HG03354 (cell line): ENCODE measurements at regions not wholly inside any gene's neighbourhood (a gene's known extent, or its start where the extent isn't known, plus 50 kb on each side); places are given as distances from the start of the nearest gene placed in this dataset.
"Not testable (repeated sequence)": the region's sequence is repeated elsewhere in the genome, so short reads cannot be mapped to it uniquely, and the experiment has no call there.

Source experiments
- ATAC-seq: cut with Tn5 transposase; IDR thresholded peaks from one replicate; pipeline ENCODE4 v1.9.1; 2021; ENCODE audit warnings: mild to moderate bottlenecking; ENCODE audit not compliant: unreplicated experiment, poor library complexity, severe bottlenecking

GRCh38 chr14:85338895-85339294, 191.0 kb upstream of the FLRT2 start:
- ATAC-seq, result no peak

DNA sequence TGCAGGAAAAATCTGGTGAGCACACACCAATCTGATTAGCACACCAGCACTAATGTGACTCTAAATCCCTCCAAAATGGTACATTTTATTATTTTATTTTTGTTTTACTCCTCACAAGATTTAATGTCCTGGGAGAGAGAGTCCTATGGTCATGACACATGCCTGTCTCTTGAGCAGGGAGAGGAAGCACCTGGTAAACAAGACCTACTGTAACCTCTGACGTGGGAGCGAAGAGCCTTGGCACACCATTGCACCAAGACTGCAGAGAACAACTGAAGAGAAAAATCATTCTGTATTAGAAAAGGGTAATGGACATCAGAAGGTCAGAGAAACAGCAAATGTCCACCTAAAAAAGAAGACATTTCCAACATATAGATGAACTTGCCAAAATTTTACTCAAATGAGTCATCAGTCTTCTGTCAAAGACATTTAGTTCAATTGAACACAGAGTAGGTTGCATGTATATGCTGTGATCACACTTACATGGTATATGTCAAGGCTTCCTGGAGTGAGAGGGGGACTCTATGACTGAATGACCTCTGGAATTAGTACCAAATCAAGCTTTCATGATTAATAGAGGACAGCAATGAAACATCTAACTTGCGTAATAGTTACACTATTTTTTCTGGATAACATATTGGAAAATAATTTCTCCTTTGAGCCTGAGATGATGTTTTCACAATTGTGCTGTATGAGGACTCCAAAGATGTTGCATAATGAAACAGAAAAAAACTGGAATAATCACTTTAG, 186.9 kb upstream of the FLRT2 start:
- no peak for ATAC-seq

- no peak for ATAC-seq
Observed at GRCh38 chr14:85344171-85344570, 185.8 kb upstream of the FLRT2 start.

GRCh38 chr14:85344847-85345570, 184.9 kb upstream of the FLRT2 start:
- no peak for ATAC-seq

DNA sequence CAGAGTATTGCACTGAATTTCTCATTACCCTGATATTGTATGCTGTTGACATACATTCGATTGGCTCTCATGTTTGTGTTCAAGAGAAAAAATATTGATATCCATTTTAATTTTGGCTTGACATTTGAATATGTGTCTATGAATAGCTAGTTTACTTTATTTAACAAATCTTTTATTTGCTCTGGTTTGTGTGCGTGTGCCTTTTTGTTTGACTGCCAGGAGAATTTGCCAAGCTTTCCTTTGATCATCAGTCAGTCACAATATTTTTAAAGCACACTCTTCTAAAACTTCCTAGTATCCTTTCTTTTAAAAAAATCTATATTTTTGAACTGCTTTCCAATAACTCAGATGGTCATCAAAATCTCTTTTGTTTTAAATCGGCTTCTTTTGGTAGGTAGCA, 179.3 kb upstream of the FLRT2 start:
- ATAC-seq, result no peak

- not testable (repeated sequence) for ATAC-seq
Observed at GRCh38 chr14:85352588-85352987, 177.4 kb upstream of the FLRT2 start.

GRCh38 chr14:85357120-85357519, 172.8 kb upstream of the FLRT2 start:
- ATAC-seq, result no peak

GRCh38 chr14:85358136-85358785, 171.7 kb upstream of the FLRT2 start:
- no peak for ATAC-seq

DNA sequence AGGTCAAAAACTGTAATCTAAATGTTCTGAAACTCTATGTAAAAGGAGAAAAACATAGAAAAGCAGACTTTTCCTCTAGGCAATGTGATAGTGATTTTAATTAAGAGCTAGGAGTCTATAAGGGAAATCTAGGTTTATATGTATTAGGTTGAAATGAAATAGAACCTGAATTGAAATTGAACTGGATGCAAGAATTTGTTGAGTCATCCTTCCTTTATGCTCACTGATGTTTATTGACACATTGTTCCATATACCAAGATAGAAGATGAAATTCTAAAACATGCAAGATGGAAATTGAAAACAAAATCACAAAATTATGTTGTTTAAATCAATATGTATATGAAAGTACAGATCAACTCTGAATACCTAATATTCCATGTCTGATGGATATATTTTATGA, 170.4 kb upstream of the FLRT2 start:
- no peak for ATAC-seq

- ATAC-seq, result no peak
Observed at GRCh38 chr14:85363358-85363757, 166.6 kb upstream of the FLRT2 start.

GRCh38 chr14:85366226-85366625, 163.7 kb upstream of the FLRT2 start:
- ATAC-seq, result no peak

GRCh38 chr14:85380881-85381280, 149.1 kb upstream of the FLRT2 start:
- no peak for ATAC-seq

- ATAC-seq, result no peak
Observed at GRCh38 chr14:85382341-85382740, 147.6 kb upstream of the FLRT2 start.

GRCh38 chr14:85387181-85387580, 142.8 kb upstream of the FLRT2 start:
- ATAC-seq, result no peak

- no peak for ATAC-seq
Observed at GRCh38 chr14:85390236-85390635, 139.7 kb upstream of the FLRT2 start.

GRCh38 chr14:85391455-85391854, 138.5 kb upstream of the FLRT2 start:
- ATAC-seq, result no peak

- ATAC-seq, result no peak
Observed at GRCh38 chr14:85391892-85392291, 138.1 kb upstream of the FLRT2 start.

DNA sequence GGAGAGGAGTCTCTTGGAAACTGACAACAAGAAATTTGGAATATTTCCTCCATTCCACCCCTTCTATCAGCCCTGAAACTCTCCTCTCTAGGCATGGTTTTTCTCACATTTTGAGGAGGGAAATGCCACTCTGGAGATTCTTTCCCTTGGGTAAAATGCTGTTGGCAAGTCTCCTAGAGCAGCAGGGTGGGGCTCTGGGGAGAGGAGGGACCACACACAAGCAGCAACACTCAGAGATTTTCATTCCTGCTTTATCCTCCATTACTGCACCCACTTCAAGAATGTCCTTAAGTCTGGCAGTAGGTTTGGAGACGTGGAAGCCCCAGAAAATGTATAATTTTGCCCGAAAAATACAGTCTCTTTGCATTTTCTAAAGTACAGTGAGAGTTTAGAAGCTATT, 130.8 kb upstream of the FLRT2 start:
- ATAC-seq, result no peak

DNA sequence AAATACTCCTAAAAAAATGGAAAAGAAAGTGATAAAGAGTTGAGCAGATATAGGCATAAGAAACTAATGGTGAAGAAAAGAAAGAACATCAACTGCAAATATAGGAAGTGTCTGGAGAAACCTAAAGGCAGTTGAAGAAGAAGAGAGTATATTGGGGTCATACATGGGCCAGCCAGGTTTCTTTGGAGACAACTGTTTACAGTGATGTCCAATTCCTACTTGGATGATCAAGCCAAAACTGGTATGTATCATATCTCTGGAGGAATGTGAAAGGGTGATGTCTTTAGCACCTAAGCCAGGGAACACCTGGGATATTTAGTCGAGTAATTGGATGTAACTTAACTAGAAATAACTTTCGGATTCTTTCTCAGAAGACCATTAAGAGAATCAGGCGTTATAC, 129.3 kb upstream of the FLRT2 start:
- ATAC-seq, result no peak

DNA sequence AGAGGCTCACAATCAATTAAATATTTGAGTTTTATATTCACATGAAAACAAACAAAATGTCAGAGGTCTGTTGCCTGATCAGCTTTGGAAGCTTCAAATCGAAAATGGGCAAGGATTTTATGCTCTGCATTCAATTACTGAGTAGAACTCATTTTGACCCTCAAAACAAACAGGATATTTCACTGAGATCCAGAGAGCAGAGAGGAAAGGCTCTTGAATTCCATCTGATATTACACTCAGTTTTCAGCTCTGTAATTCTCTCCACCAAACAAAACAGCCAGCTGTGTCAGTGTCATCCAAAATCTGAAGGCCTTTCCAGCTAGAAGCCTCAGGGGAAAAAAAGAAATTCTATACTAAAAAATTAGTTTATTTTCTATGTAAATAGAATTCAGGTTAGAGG, 128.6 kb upstream of the FLRT2 start:
- ATAC-seq, result no peak

DNA sequence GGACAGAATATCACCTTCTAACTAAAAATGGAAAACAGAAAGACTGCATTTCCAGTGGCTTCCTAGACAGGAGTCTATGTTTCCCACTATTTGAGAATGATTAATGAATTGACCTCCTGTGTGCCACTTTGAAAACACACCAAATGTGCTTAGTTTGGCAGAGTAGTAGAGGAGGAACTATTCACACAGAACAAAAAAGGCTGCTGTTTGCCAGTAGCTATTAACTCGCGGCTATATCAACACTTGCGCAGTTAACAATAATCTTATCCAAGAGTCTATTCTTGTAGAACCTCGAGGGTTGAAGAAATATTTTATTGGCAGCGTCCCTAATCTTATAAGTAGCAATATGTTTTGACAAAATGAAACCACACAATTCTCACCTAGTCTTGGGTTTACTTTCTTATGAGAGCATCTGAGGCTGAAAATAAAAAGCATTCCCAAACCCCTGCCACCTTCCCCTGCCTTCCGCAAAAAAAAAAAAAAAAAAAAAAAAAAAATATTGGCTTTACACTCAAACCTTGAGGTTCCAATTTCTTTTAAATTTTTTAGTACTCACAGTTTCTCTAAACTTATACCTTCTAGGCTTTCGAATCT, 127.3 kb upstream of the FLRT2 start:
- no peak for ATAC-seq
